Activated T-cell treated with anti-CD3 and anti-CD28 coated beads, Interleukin-2, amount 50 U/mL, for 72 hours (primary cell): ENCODE measurements at regions not wholly inside any gene's neighbourhood (a gene's known extent, or its start where the extent isn't known, plus 50 kb on each side); places are given as distances from the start of the nearest gene placed in this dataset.
A peak's percentile ranks its signal among the peaks of the same experiment; 100 is the strongest.

Experiments used
- ATAC-seq, 2 donors: fragments of 150-1000 bp; cut with Tn5 transposase; replicated peaks in 1 of 2; 2 replicates each; pipeline ENCODE4 v1.10.0; 2021; ENCODE audit warnings: moderate library complexity in 2 of 2, mild to moderate bottlenecking in 1 of 2
- DNase-seq, 2 donors: peaks; one replicate each; pipeline ENCODE4 v3.0.0; 2021 to 2022; ENCODE audit warnings: mixed read lengths in 1 of 2
- H3K27ac Mint-ChIP-seq: one replicate; pipeline ENCODE4 v1.8.0; 2022; ENCODE audit warnings: mild to moderate bottlenecking, moderate library complexity, mixed read lengths
- H3K27me3 Mint-ChIP-seq: one replicate; pipeline ENCODE4 v1.8.0; 2022; ENCODE audit warnings: low read depth, mixed read lengths
- H3K36me3 Mint-ChIP-seq, 2 donors: one replicate each; pipeline ENCODE4 v1.8.0; 2022; ENCODE audit warnings: mixed read lengths in 2 of 2, mild to moderate bottlenecking in 1 of 2; ENCODE audit not compliant: insufficient read depth in 2 of 2
- H3K4me1 Mint-ChIP-seq: one replicate; pipeline ENCODE4 v1.8.0; 2022; ENCODE audit warnings: low read depth, mixed read lengths
- H3K4me3 Mint-ChIP-seq, 2 donors: one replicate each; pipeline ENCODE4 v1.8.0; 2022; ENCODE audit warnings: mild to moderate bottlenecking in 2 of 2, mixed read lengths in 2 of 2, moderate library complexity in 2 of 2
- H3K9me3 Mint-ChIP-seq, 2 donors: one replicate each; pipeline ENCODE4 v1.8.0; 2022; ENCODE audit warnings: mixed read lengths in 2 of 2

GRCh38 chr5:171593401-171593800 is 174.0 kb downstream of the FGF18 start:
- H3K27me3 Mint-ChIP-seq, result peaks cover 18% of the 10 kb centered on the region
- peaks cover 8% of the 10 kb centered on the region for H3K4me1 Mint-ChIP-seq
- DNase-seq (no peak), ATAC-seq (no peak)
- H3K9me3 Mint-ChIP-seq, result no peaks in the 10 kb centered on the region
- H3K27ac Mint-ChIP-seq, result no peak overlapping the region
- H3K4me3 Mint-ChIP-seq, result no peak overlapping the region
- H3K36me3 Mint-ChIP-seq, result no peaks in the 10 kb centered on the region

GRCh38 chr5:171593976-171594375 is 174.5 kb downstream of the FGF18 start:
- H3K9me3 Mint-ChIP-seq, result no peaks in the 10 kb centered on the region
- H3K36me3 Mint-ChIP-seq, result no peaks in the 10 kb centered on the region
- no peak for ATAC-seq
- peaks cover 24% of the 10 kb centered on the region for H3K27me3 Mint-ChIP-seq
- H3K4me1 Mint-ChIP-seq, result peaks cover 8% of the 10 kb centered on the region
- H3K4me3 Mint-ChIP-seq, result no peak overlapping the region
- H3K27ac Mint-ChIP-seq, result no peak overlapping the region
- DNase-seq, result no peak

- Mint-ChIP-seq H3K27ac (no peak overlapping the region), H3K4me1 (peaks cover 19% of the 10 kb centered on the region), H3K9me3 (no peaks in the 10 kb centered on the region), H3K4me3 (no peak overlapping the region), H3K36me3 (no peaks in the 10 kb centered on the region), H3K27me3 (peaks cover 32% of the 10 kb centered on the region)
- peak in 1 of 2 donors; percentile 37 for ATAC-seq
- no peak for DNase-seq
Measured at GRCh38 chr5:171595401-171595800, 176.0 kb downstream of the FGF18 start.

GRCh38 chr5:171595801-171596231 is 176.4 kb downstream of the FGF18 start:
- ATAC-seq, result peak; percentile 70 to 82
- no peaks in the 10 kb centered on the region for H3K9me3 Mint-ChIP-seq
- no peak overlapping the region for H3K4me3 Mint-ChIP-seq
- no peaks in the 10 kb centered on the region for H3K36me3 Mint-ChIP-seq
- DNase-seq, result peak; percentile 11 to 16
- H3K4me1 Mint-ChIP-seq, result peaks cover 23% of the 10 kb centered on the region
- H3K27me3 Mint-ChIP-seq, result peaks cover 32% of the 10 kb centered on the region
- no peak overlapping the region for H3K27ac Mint-ChIP-seq

- Mint-ChIP-seq H3K36me3 (no peaks in the 10 kb centered on the region), H3K27me3 (peaks cover 32% of the 10 kb centered on the region), H3K27ac (no peak overlapping the region), H3K4me3 (no peak overlapping the region), H3K4me1 (peaks cover 29% of the 10 kb centered on the region), H3K9me3 (no peaks in the 10 kb centered on the region)
- no peak for ATAC-seq
- no peak for DNase-seq
Measured at GRCh38 chr5:171596391-171596878, 177.0 kb downstream of the FGF18 start.

- H3K4me3 Mint-ChIP-seq, result no peak overlapping the region
- ATAC-seq (no peak), DNase-seq (no peak)
- H3K9me3 Mint-ChIP-seq, result no peaks in the 10 kb centered on the region
- peaks cover 38% of the 10 kb centered on the region for H3K27me3 Mint-ChIP-seq
- H3K36me3 Mint-ChIP-seq, result no peaks in the 10 kb centered on the region
- H3K4me1 Mint-ChIP-seq, result peaks cover 38% of the 10 kb centered on the region
- H3K27ac Mint-ChIP-seq, result no peak overlapping the region
Measured at GRCh38 chr5:171597946-171598640, 178.6 kb downstream of the FGF18 start.

- DNase-seq (no peak), ATAC-seq (no peak)
- peaks cover 38% of the 10 kb centered on the region for H3K4me1 Mint-ChIP-seq
- no peaks in the 10 kb centered on the region for H3K9me3 Mint-ChIP-seq
- H3K27ac Mint-ChIP-seq, result no peak overlapping the region
- H3K36me3 Mint-ChIP-seq, result no peaks in the 10 kb centered on the region
- H3K27me3 Mint-ChIP-seq, result peaks cover 44% of the 10 kb centered on the region
- H3K4me3 Mint-ChIP-seq, result no peak overlapping the region
Measured at GRCh38 chr5:171598641-171599152, 179.2 kb downstream of the FGF18 start.

GRCh38 chr5:171599411-171599810 is 180.0 kb downstream of the FGF18 start:
- ATAC-seq (no peak), DNase-seq (no peak)
- H3K27ac Mint-ChIP-seq, result no peak overlapping the region
- no peaks in the 10 kb centered on the region for H3K36me3 Mint-ChIP-seq
- H3K27me3 Mint-ChIP-seq, result peaks cover 51% of the 10 kb centered on the region
- no peaks in the 10 kb centered on the region for H3K9me3 Mint-ChIP-seq
- H3K4me3 Mint-ChIP-seq, result no peak overlapping the region
- peaks cover 38% of the 10 kb centered on the region for H3K4me1 Mint-ChIP-seq

GRCh38 chr5:171599957-171600612 is 180.6 kb downstream of the FGF18 start:
- Mint-ChIP-seq H3K4me3 (peak overlapping the region in 1 of 2 donors; percentile 69), H3K27ac (no peak overlapping the region), H3K27me3 (peaks cover 53% of the 10 kb centered on the region), H3K36me3 (no peaks in the 10 kb centered on the region), H3K4me1 (peaks cover 38% of the 10 kb centered on the region), H3K9me3 (no peaks in the 10 kb centered on the region)
- DNase-seq (no peak), ATAC-seq (no peak)

- no peaks in the 10 kb centered on the region for H3K9me3 Mint-ChIP-seq
- H3K27me3 Mint-ChIP-seq, result peaks cover 53% of the 10 kb centered on the region
- H3K27ac Mint-ChIP-seq, result no peak overlapping the region
- H3K36me3 Mint-ChIP-seq, result no peaks in the 10 kb centered on the region
- DNase-seq (peak in 1 of 2 donors; percentile 3), ATAC-seq (peak; percentile 23 to 32)
- H3K4me1 Mint-ChIP-seq, result peaks cover 33% of the 10 kb centered on the region
- peak overlapping the region; percentile 28 to 69 for H3K4me3 Mint-ChIP-seq
Measured at GRCh38 chr5:171600741-171601265, 181.4 kb downstream of the FGF18 start.

- ATAC-seq, result peak; percentile 76 to 82
- Mint-ChIP-seq H3K36me3 (peaks cover 0 to under 1% of the 10 kb centered on the region in 2 donors), H3K9me3 (peaks cover under 1% of the 10 kb centered on the region in 2 donors), H3K27me3 (peaks cover 58% of the 10 kb centered on the region), H3K4me1 (peaks cover 29% of the 10 kb centered on the region), H3K27ac (no peak overlapping the region), H3K4me3 (peak overlapping the region; percentile 11 to 27)
- DNase-seq, result peak; percentile 20 to 37
Measured at GRCh38 chr5:171601266-171601881, 181.9 kb downstream of the FGF18 start.

- Mint-ChIP-seq H3K9me3 (peaks cover 1 to 4% of the 10 kb centered on the region in 2 donors), H3K4me1 (peaks cover 29% of the 10 kb centered on the region), H3K36me3 (peaks cover 0 to 5% of the 10 kb centered on the region in 2 donors), H3K27ac (no peak overlapping the region), H3K4me3 (no peak overlapping the region), H3K27me3 (peaks cover 53% of the 10 kb centered on the region)
- ATAC-seq (no peak), DNase-seq (no peak)
Measured at GRCh38 chr5:171603591-171603990, 182.0 kb upstream of the SMIM23 start.

- DNase-seq, result no peak
- peaks cover 54% of the 10 kb centered on the region for H3K27me3 Mint-ChIP-seq
- peaks cover 1 to 4% of the 10 kb centered on the region in 2 donors for H3K9me3 Mint-ChIP-seq
- no peak for ATAC-seq
- no peak overlapping the region for H3K4me3 Mint-ChIP-seq
- peaks cover 0 to 5% of the 10 kb centered on the region in 2 donors for H3K36me3 Mint-ChIP-seq
- peaks cover 29% of the 10 kb centered on the region for H3K4me1 Mint-ChIP-seq
- peak overlapping the region; percentile 5 for H3K27ac Mint-ChIP-seq
Measured at GRCh38 chr5:171604195-171604594, 181.4 kb upstream of the SMIM23 start.
